GM04503 (cell line): ENCODE measurements at regions not wholly inside any gene's neighbourhood (a gene's known extent, or its start where the extent isn't known, plus 50 kb on each side); places are given as distances from the start of the nearest gene placed in this dataset.

Source experiments
- DNase-seq: peaks from one replicate; pipeline ENCODE4 v3.0.0-alpha.2; 2012; ENCODE audit warnings: low read depth

DNA sequence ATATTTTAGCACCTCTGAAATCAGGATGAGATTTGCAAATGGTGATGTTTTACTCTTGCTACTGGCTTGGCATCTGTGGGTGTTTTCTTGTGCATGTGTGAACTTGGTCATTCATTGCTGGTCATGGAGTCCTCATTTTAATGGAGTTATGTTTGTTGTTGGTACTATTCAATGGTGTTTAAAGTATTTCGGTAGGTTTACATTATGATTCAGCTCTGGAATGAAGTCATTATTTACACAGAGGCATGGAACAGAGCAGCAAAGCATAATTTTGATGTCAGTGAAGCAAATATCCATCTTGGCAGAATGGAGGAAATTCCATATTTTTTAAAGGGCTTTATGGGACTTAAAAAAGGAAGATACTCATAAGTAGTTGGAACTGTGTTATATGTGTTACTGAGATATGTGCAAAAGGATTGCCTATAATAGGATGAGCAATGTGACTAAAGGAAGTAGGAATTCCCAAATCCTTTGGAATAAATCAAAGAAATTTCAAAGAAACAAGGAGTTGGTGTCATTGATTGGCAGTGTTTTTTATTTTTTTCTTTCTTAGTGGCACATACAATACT, 147.4 kb downstream of the ACTBL2 start:
- peak; percentile 27 for DNase-seq

DNA sequence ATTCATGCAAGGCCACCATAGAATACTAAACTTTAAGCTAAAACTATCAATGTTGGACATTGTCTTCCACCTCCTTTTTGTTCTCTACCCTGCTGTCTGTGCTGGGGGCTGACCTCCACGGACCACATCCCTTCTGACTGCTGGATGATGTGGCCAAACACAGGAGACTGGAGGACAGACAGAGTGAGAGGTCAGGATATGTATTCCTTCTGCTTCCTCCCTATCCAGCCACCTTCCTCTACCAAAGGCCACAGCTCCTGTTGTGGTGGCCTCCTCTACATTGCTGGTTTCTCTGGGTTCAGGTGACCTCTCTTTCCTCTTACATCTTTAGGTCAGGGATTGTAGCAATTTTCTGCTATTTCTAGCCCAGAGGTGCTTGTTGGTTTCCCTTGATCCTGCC, 148.1 kb downstream of the ACTBL2 start:
- no peak for DNase-seq

DNA sequence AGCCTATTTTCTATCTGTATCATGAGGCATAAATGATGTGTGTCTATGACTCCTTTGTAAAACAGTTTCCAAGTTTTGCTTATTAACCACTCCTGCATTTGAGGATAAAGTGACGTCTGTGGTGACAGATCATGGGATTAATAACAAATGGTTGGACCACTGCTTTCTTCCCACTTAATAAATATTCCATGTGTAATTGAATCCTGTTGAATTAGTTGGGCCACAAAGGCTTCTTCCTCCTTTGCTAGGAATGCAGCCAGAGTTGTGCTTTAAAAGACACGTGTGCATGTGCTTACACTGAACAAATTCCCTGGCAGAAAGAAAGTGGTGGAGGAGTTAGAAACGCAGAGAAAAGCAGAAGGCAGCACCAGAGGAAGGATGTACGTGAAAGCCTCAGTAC, 150.2 kb downstream of the ACTBL2 start:
- DNase-seq: no peak

DNA sequence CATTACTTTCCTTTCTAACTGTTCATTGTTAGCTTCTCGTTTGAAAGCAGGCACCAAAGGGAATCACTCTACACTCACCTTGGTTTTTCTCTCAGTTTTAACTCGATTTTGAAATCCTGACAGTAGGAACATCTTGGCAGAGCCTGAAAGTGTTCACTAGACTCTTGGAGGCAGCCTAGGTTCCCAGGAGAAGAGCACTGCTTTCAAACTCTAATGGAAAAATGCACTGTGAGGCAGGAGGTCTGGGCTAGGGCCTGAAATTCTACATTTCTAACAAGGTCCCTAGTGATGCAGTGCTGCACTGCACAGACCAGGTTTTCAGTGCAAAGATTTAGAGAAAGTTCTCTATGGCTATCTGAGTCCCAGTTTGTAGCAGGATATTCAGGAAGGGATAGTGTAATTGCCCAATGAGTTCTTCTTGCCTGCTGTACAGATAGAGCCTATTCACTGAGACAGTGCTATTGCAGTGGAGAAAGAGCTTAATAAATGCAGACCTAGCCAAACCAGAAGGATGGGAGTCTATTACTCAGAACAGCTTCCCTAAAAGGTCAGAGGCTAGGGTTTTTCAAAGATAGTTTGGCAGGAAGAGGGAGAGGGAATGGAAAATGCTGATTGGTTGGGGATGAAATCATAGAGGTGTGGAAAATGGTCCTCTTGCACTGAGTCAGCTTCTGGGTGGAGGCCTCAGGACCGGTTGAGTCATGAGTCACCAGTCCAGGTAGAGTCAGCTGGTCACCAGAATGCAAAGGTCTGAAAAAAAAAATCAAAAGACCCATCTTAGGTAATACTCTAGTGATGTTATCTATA, 153.9 kb downstream of the GPBP1 start:
- no peak for DNase-seq

DNA sequence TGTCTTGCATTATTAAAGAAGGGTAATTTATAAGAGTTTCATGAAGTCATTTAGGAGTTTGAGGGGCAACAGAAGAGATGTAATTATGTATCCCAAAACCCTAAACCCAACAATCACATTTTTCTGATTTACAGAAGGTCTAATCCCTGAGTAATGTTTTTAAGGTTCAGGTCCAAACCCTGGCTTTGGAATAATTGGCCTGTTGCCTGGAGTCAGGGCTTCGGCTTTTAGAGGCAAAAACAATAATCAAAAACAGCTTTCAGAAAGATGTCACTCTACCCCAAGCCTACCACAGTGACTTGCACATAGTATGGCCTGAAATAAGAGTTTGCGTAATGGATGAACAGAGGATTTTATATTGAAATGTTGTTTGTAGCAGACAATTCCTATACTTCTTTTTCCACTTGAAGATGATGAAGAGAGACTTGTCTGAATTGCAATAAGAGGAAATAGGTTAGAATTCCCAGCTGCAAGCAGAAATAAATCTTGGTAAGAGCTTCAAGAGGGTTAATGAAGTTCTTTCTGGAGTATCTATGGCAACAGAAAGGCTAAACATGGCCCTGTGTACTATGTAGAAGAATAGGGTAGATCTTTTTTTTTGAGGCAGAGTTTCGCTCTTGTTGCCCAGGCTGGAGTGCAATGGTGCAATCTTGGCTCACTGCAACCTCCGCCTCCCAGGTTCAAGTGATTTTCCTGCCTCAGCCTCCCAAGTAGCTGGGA, 152.0 kb downstream of the GPBP1 start:
- DNase-seq: no peak

DNA sequence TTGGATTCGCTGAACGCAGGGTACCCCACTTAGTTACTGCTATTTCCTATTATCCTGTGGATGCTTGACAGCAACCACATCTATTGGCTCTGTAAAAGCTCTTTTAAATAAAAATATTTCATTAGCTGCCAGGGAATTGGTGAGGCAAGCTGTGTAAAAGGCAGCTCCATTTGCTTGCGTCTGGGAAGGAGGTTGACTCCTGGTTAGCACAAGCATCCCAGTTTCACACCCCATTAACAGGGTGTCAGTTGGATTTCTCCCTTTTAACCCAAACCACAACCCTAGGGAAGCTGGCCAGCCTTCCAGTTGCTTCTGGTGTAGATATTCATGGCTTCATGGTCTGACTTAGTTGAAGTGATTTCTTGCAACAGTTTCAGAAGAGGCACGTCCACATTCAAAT, 151.0 kb downstream of the GPBP1 start:
- no peak for DNase-seq

DNA sequence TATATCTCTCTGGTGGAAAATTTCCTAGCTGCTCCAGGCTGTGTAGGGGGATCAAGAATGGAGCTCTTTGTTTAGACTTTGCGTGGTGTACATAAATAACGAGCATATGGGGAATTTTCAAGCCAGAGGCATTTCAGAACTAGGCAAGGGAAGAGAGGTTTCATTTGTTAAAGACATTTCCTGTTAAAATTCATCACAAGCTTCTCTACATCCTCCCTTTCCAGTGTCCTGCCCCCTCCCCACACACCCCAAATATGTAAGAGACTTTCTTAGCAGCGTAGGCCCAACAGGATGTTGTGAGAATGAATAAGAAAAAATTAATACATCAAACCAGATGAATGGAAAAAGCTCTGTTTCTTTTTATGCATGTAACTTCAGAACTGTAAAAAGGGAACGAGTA, 150.3 kb downstream of the GPBP1 start:
- DNase-seq: no peak

DNA sequence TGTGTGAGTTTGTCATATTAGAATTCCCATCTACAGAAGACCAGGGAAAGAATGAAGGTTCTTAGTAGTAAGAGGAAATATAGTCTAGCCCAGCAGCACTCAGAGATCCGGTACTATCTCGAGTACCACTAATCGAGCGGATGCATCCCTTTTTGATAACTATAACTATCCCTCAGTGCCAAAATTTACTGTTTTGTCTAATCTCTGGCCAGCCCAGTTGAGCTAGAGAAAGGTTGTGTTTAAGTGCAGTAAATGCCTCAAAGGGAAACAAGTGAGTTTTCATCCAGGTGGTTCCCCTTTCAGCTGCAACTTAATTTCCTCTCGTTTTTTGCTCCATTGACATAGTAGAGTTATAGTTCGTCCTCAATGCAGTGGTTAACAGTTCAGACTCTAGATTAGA, 146.7 kb downstream of the GPBP1 start:
- DNase-seq: no peak

DNA sequence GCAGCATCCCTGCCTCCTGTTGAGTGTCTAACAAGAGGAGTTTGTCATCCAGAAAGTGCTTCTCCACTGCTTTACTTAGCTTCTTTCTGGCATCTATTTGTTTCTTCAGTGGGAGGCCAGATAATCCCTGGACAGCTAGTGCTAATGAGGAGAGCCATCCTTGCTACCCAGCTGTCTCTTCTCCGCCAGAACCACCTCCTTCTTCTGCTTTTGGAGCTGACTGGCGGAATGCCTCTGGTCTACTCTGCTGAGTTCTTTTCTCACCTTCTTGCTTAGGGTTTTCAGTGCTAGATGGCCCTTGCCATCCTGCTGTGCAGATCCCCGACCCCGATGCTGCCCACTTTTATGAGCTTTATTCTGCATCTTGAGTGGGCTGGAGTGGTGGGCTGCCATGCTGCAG, 145.8 kb downstream of the GPBP1 start:
- no peak for DNase-seq

DNA sequence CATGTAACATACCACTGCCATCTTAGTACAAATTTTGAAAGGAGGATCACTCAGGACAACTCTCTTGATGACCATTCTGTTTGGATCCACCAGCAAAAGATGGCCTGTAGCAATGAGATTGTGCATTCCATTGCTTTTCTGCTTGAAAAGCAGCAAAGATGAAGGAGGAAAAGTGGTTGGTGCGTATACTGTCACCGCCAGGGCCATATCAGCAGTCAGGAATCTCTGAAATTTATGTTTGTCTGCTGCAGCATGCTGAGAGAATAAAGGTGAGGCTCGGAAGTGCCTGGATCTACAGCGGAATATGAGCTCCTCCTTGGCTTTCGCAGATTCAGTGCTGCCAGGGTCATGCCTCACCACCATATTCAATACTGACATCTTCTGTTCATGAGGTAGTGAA, 144.4 kb downstream of the GPBP1 start:
- DNase-seq: no peak

DNA sequence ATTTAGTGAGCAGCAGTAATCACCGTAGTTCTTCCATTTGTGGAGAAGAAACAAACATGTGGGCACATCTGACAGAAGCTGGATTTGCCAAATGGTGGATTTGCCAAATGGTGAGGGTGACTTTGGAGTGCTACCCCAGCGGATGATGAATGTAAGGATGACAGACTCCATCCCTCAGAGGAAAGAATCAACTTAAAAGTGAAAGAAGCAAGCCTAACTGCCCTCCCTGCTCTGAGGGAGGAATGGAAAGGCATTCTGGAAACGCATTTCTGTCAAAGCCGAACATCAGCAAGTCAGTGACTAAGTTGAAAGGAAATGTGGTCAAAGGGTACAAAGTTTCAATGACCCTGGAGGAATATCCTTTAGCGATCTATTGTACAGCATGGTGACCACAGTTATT, 143.5 kb downstream of the GPBP1 start:
- DNase-seq: no peak

DNA sequence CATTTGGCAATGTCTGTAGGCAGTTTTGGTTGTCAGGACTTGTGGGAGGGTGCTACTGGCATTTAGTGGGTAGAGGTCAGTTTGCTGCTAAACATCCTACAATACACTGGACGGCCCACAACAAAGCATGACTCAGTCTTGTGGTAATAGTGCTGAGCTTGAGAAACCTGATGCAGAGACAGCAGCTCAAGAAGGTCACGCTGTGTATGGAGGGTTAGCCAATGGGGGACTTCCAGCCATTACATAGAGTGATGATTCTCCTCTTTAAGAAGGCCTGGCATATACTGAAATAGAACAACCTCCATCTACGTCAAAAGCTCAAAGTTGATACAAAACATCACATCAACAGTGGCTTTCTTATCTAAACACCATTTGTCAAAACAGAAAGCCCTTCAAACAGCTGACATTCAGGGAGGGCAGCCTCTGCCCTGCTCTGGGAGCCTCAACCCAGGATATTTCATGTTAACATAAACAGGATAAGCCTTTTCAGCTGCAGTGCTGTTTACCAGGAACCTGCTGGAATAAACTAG, 143.0 kb downstream of the GPBP1 start:
- DNase-seq: peak; percentile 50

DNA sequence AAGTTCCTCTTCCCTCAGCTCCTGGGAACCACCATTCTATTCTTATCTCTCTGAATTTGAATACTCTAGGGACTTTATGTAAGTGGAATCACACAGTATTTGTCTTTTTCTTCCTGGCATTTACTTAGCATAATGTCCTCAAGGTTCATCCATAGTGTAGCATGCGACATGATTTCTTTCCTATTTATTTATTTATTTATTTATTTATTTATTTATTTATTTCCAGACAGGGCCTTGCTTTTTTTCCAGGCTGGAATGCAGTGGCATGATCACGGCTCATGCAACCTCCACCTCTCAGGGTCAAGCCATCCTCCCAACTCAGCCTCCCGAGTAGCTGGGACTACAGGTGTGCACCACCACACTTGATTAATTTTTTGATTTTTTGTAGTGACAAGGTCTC, 142.1 kb downstream of the GPBP1 start:
- DNase-seq: no peak
